ENCODE measurements at regions not wholly inside any gene's neighbourhood (a gene's known extent, or its start where the extent isn't known, plus 50 kb on each side); places are given as distances from the start of the nearest gene placed in this dataset.
"Not testable (repeated sequence)": the region's sequence is repeated elsewhere in the genome, so short reads cannot be mapped to it uniquely, and the experiment has no call there.

DNA sequence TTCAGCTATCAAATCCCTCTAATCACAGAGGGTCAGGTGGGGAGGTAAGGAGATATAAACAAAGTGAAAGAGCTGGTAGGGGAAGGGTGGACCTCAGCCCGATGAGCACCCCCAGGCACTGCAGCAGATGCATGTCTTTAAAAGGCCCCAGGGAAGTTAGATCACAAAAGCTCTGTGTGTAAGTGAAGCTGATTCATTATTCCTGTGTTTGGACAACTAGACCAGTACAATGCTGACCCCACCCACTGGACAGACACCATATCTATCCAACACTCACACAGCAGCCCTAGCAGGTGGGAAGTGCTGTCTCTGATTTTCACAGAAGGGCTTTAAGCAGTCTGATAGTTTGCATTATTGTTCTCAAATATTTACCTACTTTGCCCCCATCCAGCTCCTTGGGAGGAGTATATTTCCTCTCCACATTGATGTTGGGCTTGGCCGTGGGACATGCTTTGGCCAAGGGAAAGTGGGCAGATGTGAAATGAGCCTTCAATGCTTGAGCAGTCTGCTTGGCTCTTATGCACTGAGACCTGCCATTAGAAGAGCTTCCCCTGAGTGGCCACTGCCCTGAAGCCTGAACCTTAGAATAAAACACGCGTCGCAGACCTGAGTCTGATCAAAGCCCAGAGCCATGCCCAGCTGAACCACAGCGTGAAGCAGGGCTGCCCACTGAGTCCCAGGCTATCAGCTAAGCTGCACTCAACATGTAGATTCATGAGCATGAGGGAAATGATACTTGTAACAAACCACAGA is 111.4 kb downstream of the COPS8 start:
- DNase-seq: no peak

DNA sequence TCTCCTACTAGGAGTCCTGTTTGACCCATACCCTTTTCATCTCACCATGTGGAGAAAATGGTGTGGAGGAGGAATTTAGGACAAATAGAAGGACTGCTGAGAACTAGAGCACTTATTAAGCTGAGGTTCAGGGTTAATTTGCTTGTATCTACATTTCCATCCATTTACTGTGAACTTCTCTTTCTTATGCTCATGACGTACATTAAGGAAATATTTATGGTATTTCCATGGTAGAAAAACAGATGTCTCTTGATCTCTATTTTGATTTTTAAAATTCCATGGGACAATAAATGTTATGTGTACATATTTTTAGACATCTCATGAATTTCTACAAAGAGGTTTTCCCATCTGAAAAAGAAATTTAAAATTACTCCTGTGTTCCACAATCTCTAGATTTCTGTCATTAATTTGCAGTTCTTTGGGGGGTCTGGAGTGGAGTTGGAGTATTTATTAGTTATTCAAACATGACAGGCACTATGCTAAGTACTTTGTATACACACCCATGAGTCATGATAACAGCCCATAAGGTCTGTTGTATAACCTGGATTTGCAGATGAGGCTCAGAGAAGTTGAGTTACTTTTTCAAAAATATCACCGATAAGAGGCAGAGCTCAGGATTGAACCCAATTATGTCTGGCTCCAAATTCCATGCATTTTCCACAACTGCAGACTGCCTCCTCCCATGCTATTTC is 112.6 kb downstream of the COPS8 start:
- no peak for DNase-seq

DNA sequence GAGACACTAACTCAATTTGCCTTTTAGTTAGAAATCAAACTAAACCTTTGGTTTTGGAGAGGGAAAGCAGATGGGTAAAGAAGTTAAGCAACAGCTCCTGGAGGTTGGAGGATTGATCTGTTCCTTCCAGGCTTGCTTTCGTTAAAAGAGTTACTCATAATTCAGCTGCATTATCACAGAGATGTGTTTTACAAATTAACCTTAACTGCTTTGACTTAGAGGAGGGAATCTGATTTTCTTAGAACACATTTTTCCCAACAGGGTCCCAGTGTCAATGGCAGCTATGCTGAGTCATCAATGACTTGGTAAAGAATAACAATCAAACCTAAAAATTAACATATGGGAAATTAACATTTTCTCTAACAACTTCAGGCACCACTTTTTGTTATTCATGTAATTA is 113.4 kb downstream of the COPS8 start:
- no peak for DNase-seq

DNA sequence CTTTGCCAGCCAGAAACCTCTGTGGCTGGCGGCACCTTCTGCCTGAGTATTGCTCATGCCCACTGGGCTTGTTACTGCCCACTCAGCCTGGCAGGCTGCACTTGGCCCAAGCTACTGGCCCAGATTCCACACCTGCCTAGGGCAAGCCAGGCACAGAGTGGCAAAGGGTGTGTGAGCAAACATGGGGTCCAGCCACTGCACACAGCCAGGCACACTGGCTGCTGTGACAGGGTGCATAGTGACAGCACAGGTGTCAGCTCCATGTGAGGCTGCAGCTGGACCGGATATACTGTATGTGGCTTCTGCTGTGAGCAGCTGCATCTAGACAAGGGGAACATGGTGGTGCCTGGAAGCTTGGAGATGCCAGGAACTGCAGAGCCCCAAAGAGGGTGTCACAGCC is 113.9 kb downstream of the COPS8 start:
- no peak for DNase-seq

DNA sequence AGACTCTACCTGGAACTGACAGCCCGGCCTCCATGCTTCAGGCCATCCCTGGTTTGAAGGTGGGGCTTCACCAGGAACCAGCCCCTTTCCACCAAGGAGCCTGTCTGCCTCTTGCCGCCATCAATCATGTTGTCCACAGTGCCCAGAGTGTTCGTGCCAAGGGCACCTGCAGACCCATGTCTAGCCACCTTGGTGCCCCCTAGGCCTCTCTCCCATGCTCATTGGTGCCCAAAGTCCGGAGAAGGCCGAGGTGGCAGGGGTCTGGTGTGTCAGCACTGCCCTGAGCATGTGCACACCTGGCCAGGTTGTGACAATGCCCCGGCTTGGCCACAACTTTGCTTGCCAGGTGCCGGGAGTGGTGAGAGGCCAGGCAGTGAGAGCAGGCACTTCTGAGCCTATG is 114.8 kb downstream of the COPS8 start:
- no peak for DNase-seq

GRCh38 chr2:237201461-237202287 is 116.0 kb downstream of the COPS8 start:
- DNase-seq: no peak

- DNase-seq: no peak
Measured at GRCh38 chr2:237202288-237203030, 116.8 kb downstream of the COPS8 start.

- no peak for DNase-seq
Measured at GRCh38 chr2:237205043-237205541, 119.4 kb downstream of the COPS8 start.

GRCh38 chr2:237205561-237205971 is 119.9 kb downstream of the COPS8 start:
- no peak for DNase-seq

- no peak for DNase-seq
Measured at GRCh38 chr2:237207646-237208045, 122.0 kb downstream of the COPS8 start.

DNA sequence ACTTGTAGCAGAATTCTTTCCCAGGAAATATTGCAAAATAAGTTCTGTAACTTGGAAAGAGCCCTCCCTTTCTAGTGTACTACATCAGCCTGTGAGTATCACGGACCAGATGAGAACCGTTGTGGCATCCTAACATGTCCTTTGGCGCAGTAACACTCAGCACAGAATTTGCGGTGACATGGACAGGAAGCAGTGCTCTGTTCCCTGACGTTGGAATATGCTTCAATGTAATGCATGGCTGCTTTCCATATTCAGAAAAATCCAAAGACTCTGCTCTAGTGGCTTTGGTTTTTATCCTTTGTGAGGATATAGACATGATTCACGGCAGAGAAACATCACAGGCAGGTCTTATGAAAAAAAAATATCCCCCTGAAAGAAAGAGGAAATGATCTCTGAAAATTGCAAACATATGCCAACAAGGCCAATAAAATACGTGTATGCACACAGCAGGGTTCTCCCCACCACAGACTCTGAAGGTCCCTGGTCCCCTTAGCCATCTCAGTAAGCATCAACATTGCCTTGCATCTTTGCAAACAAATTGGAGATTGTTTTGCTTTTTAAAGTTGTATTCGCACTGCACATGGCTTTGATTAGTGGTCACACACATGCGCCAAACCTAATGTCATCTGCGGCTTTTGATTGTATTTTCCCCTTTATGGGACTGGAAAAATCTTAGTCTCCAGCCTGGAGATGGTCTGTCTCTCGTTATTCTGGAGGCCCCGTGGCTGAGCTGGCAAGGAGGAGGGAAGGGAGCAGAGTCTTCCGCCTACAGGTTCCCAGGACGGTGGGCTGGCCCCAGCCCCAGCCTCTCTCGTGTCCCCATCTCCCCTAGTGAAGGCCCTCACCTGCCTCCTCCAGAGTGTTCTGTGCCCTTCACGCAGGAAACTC is 122.9 kb downstream of the COPS8 start:
- DNase-seq: no peak

GRCh38 chr2:237209885-237210284 is 124.2 kb downstream of the COPS8 start:
- no peak for DNase-seq

- no peak for DNase-seq
Measured at GRCh38 chr2:237210297-237210696, 124.6 kb downstream of the COPS8 start.

DNA sequence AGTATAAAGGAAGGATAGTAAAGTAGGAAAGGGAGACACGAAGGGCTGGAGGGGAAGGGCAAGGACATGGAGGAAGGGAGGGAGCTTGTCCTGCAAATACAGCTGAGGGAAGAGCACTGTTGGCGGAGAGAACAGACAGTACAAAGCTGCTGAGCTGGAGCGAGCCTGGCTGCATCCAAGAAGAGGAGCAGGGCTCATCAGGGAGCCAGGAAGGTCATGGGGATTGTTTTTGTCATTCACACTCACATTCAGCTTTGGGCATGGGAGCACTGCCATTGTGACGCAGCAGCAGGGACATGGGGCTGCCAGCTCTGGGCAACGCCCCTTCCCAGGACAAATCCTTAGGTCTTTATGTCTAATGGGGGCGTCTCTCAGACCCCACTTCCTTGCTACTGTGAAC is 125.1 kb downstream of the COPS8 start:
- DNase-seq: no peak

GRCh38 chr2:237212356-237213279 is 126.9 kb downstream of the COPS8 start:
- not testable (repeated sequence) for DNase-seq

DNA sequence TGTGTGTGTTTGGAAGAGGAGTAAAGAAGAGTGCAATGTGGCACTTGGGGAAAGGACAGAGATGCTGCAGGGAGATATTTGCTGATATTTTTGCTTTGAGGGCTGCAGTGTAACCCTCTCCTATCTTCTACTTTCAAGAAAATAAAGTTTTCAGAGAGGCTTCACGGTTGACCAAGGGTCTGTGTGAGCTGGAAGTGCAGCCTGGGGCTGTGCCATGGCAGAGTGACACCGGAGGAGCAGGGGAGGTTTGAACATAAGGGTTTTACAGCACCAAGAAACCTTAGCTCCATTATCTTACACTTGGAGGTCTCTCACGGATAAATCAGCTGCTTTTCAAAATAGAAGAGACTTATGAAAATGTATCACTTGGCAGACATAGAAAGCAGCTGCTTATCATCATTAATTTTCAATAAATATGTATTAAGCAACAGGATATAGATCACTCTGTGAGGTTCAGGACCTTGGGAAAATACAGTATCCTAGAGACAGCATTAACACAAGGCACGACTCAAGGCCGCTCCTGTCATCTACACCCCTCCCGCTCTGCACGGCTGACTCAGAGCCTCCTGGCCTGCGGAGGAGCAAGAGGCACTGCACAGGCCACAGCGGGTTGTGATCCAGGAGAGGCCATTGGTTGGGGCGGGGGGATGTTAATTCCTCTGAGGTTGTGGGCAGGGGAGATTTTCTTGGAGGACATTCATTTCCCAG is 127.8 kb downstream of the COPS8 start:
- DNase-seq: no peak

- no peak for DNase-seq
Measured at GRCh38 chr2:237214030-237214675, 128.5 kb downstream of the COPS8 start.

GRCh38 chr2:237214963-237215362 is 129.3 kb downstream of the COPS8 start:
- no peak for DNase-seq

DNA sequence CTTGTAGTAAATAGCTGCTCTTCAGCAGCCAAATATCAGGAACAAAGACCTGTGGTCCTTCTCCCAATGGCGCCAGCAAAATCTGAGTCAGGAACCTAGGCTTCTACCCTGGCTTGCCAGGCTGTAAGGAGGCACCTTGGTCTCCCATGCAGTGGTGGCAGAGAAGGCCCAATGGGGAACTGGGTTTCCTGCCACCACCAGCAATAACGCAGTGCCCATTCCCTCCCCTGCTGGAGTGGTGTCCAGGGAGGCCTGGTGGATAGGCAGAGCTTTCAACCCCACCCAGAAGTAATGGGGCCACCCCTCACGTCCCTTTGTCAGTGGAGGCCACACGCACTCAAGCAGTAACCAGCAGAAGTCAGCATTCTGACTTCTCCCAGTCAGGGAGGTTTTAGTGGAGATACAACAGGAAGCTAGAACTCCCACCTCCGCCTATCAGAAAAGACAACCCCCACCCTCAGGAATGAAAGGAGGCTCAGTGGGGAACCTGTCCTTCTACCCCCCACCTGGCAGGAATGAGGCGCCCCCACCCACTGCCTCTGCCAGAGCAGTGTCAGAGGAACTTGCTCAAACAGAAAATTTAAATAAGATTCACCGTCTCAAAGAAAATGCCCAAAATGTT is 132.4 kb downstream of the COPS8 start:
- DNase-seq: no peak
